Pulmonary artery endothelial cell (primary cell): ENCODE measurements at regions not wholly inside any gene's neighbourhood (a gene's known extent, or its start where the extent isn't known, plus 50 kb on each side); places are given as distances from the start of the nearest gene placed in this dataset.

Experiments used
- DNase-seq: peaks from one replicate; pipeline ENCODE4 v3.0.0-alpha.2; 2011; ENCODE audit warnings: low read depth, low spot score

GRCh38 chr19:27911122-27911898, 1301.6 kb downstream of the UQCRFS1 start:
- DNase-seq, result no peak

DNA sequence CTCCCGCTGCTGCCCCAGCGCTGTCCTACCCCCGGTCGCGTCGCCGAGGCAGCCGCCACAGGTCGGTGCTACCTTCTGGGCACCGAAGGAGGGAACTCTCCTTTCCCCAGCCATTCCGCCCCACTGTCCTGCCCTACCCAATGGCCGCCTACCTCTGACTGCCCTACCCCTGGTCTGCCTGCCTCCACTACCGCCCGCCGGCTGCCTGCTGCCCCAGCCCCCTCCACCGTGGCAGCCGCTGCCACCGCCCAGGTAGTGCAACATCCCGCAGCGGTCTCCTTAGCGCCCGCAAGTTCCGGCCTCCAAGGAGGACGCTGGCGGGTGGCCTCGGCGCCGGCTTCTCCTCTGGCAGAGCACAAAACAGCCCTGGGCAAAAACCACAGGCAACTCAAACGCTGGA, 1303.1 kb downstream of the UQCRFS1 start:
- no peak for DNase-seq

- DNase-seq, result no peak
These were observed 1303.6 kb downstream of the UQCRFS1 start for GRCh38 chr19:27909185-27909840.

DNA sequence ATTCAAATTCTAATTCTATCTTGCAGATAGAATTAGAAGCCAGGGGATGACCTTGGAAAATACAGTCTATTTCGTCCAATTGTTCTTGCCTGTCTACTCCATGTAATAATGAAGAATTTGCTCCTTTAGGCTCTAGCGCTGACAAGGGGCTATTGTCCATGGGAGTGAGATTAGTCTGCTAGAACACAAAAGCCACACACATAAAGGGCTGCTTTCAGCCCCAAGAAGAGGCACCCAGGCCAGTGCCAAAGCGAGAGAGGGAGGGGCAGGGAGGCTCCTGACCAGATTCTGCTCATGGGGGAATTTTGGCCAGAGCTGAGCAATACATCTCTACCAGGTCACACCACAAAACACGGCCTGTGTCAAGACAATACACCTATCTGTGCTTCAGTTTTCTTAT, 1306.9 kb downstream of the UQCRFS1 start:
- DNase-seq, result no peak

GRCh38 chr19:27905074-27905473, 1307.9 kb downstream of the UQCRFS1 start:
- DNase-seq, result no peak

DNA sequence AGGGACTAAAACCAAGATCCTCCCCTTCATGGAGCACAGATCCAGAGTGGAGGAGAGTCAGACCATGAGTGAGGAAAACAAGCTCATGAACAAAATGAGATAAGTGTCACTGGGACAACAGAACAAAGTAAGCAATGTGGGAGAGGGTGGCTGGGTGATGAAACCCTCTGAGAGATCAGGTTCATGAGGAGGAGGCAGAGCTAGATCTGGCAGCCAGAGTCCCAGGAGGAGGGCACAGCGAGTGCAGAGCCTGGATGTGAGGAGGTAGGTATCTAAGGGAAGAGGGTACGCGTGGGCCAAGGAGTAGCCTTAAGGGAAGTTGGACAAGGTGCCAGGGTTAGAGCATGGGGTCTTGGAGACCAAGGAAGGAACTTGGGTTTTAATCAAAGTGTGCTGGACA, 1311.9 kb downstream of the UQCRFS1 start:
- no peak for DNase-seq

- no peak for DNase-seq
These were observed 1316.9 kb downstream of the UQCRFS1 start for GRCh38 chr19:27896091-27896490.

GRCh38 chr19:27894906-27895754, 1317.8 kb downstream of the UQCRFS1 start:
- DNase-seq, result no peak

- DNase-seq, result no peak
These were observed 1320.5 kb downstream of the UQCRFS1 start for GRCh38 chr19:27892500-27892899.

- DNase-seq, result no peak
These were observed 1321.5 kb downstream of the UQCRFS1 start for GRCh38 chr19:27891411-27891810.

GRCh38 chr19:27890696-27891095, 1322.3 kb downstream of the UQCRFS1 start:
- no peak for DNase-seq

- no peak for DNase-seq
These were observed 1322.7 kb downstream of the UQCRFS1 start for GRCh38 chr19:27890206-27890605.

DNA sequence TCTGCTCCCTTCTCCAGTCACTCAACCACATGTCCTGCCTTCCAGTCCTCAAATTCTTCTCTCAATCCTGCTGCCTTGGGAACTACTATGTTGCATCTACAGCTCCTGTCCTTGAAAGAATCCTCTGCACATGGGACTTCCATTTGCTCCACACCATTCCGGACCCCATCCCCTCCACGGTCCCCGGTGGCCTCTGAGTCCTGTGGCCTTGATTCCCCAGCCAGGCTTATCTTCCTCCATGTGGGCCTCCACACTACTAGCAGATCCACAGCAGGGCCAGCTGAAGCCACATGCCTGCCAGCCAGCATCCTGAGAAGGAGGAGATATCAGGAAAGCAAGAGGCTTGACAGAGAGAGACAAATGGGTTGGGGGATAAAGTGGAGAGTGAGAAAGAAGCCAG, 1323.8 kb downstream of the UQCRFS1 start:
- no peak for DNase-seq

GRCh38 chr19:27887946-27888345, 1325.0 kb downstream of the UQCRFS1 start:
- DNase-seq, result no peak

- no peak for DNase-seq
These were observed 1327.6 kb downstream of the UQCRFS1 start for GRCh38 chr19:27885359-27885758.

GRCh38 chr19:27884376-27884775, 1328.6 kb downstream of the UQCRFS1 start:
- DNase-seq, result no peak

- no peak for DNase-seq
These were observed 1331.7 kb downstream of the UQCRFS1 start for GRCh38 chr19:27881213-27881612.

DNA sequence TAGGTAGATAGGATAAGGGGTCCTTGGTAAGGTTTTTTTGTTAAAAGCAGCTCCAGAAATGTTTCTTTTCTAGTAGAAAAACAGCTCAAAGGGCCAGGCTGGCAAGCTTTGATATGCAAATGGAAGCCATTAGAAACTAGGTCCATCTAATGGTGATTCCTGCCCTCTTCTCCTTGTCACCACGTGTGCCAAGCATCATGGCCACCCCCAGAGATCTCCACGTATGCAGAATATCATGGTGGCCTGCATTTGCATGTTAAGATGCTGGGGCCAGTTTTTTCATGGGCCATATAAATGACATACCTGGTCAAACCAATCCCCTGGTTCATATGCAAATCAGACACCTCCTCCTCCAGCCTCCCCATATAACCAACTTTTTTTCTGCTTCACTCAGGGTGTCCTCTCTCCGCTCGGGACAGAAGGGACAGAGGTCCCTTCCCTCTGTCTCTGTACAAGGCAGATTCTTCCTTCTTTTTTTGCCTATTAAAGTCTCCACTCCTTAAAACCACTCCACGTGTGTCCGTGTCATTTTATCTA, 1335.9 kb downstream of the UQCRFS1 start:
- no peak for DNase-seq

- no peak for DNase-seq
These were observed 1336.5 kb downstream of the UQCRFS1 start for GRCh38 chr19:27876489-27876888.

GRCh38 chr19:27872370-27872769, 1340.6 kb downstream of the UQCRFS1 start:
- DNase-seq, result no peak

DNA sequence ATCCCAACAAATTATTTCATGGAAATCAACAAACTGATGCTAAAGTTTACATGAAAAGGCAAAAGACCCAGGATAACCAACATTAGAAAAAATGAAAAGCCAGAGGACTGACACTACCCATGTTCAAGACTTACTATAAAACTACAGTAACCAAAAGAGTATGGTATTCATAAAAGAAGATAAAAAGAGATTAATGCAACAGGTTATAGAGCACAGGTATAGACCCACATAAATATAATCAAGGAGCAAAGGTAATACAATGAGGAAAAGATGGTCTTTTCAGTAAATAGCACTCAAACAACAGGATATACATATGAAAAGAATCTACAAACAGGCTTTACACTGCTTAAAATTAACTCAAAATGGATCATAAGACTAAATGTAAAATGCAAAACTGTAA, 1342.7 kb downstream of the UQCRFS1 start:
- no peak for DNase-seq

- no peak for DNase-seq
These were observed 1344.9 kb downstream of the UQCRFS1 start for GRCh38 chr19:27868007-27868406.
